GM12874 (cell line): ENCODE measurements at regions not wholly inside any gene's neighbourhood (a gene's known extent, or its start where the extent isn't known, plus 50 kb on each side); places are given as distances from the start of the nearest gene placed in this dataset.

ENCODE experiments used
- CTCF ChIP-seq: IDR thresholded peaks from 2 replicates; pipeline ENCODE4 v1.5.1; 2011; ENCODE audit warnings: low read depth, mild to moderate bottlenecking, control low read depth, low read length, moderate library complexity; ENCODE audit not compliant: insufficient read depth

GRCh38 chr4:189285377-189285776, 655.3 kb upstream of the FRG1 start:
- no peak for TF ChIP-seq CTCF

GRCh38 chr4:189291939-189292338, 648.7 kb upstream of the FRG1 start:
- TF ChIP-seq CTCF: no peak

GRCh38 chr4:189293459-189293858, 647.2 kb upstream of the FRG1 start:
- TF ChIP-seq CTCF: no peak

- no peak for TF ChIP-seq CTCF
Observed at GRCh38 chr4:189294574-189294973, 646.1 kb upstream of the FRG1 start.

- TF ChIP-seq CTCF: no peak
Observed at GRCh38 chr4:189299706-189300105, 641.0 kb upstream of the FRG1 start.

- no peak for TF ChIP-seq CTCF
Observed at GRCh38 chr4:189301692-189302091, 639.0 kb upstream of the FRG1 start.

GRCh38 chr4:189302719-189303118, 638.0 kb upstream of the FRG1 start:
- no peak for TF ChIP-seq CTCF

GRCh38 chr4:189304167-189304566, 636.5 kb upstream of the FRG1 start:
- TF ChIP-seq CTCF: no peak
